Stimulated activated CD4-positive, alpha-beta T cell treated with anti-CD3 and anti-CD28 coated beads, TNF-alpha, amount 100 ng/mL, for 4 hours (primary cell): ENCODE measurements at regions not wholly inside any gene's neighbourhood (a gene's known extent, or its start where the extent isn't known, plus 50 kb on each side); places are given as distances from the start of the nearest gene placed in this dataset.

Source experiments
- DNase-seq, 3 experiments: peaks; one replicate each; pipeline ENCODE4 v3.0.0-alpha.2; 2020; ENCODE audit warnings: low read depth in 3 of 3

- DNase-seq, result no peak
Measured at GRCh38 chr4:106430797-106431196, 62.2 kb upstream of the GIMD1 start.

GRCh38 chr4:106429885-106430284, 61.3 kb upstream of the GIMD1 start:
- DNase-seq, result no peak

- no peak for DNase-seq
Measured at GRCh38 chr4:106426069-106426468, 57.5 kb upstream of the GIMD1 start.

GRCh38 chr4:106425576-106425975, 57.0 kb upstream of the GIMD1 start:
- DNase-seq, result no peak

GRCh38 chr4:106424426-106424825, 55.8 kb upstream of the GIMD1 start:
- no peak for DNase-seq

- DNase-seq, result no peak
Measured at GRCh38 chr4:106423791-106424190, 55.2 kb upstream of the GIMD1 start.

GRCh38 chr4:106422766-106423165, 54.2 kb upstream of the GIMD1 start:
- DNase-seq, result no peak

GRCh38 chr4:106421441-106422296, 53.1 kb upstream of the GIMD1 start:
- no peak for DNase-seq

- no peak for DNase-seq
Measured at GRCh38 chr4:106418444-106418843, 49.9 kb upstream of the GIMD1 start.
